H1 (cell line): ENCODE measurements at regions not wholly inside any gene's neighbourhood (a gene's known extent, or its start where the extent isn't known, plus 50 kb on each side); places are given as distances from the start of the nearest gene placed in this dataset.

Source experiments
- CEBPB ChIP-seq: IDR thresholded peaks from 2 replicates; pipeline ENCODE4 v1.6.1; 2012; ENCODE audit warnings: low read depth, low read length
- EGR1 ChIP-seq: IDR thresholded peaks from 2 replicates; pipeline ENCODE4 v1.6.1; 2011; ENCODE audit warnings: low read depth, low read length, borderline replicate concordance
- EP300 ChIP-seq, 2 experiments: IDR thresholded peaks; 1 replicate in 1 of 2; 2 replicates in 1 of 2; pipeline ENCODE4 v1.6.1; 2011 to 2012; ENCODE audit warnings: low read depth in 2 of 2, low read length in 2 of 2, mild to moderate bottlenecking in 2 of 2, borderline replicate concordance in 1 of 2, inconsistent platforms in 1 of 2, moderate library complexity in 1 of 2
- EZH2 ChIP-seq: fragments of 200-600 bp; sonication (generic); IDR thresholded peaks from 2 replicates; pipeline ENCODE4 v1.7.1; 2012; ENCODE audit warnings: low read depth, mild to moderate bottlenecking, moderate library complexity, low read length, inconsistent platforms; ENCODE audit not compliant: severe bottlenecking
- GABPA ChIP-seq: IDR thresholded peaks from 2 replicates; pipeline ENCODE4 v1.6.1; 2011; ENCODE audit warnings: mild to moderate bottlenecking, low read length, moderate library complexity, borderline replicate concordance; ENCODE audit not compliant: insufficient read depth
- HDAC2 ChIP-seq, 2 experiments: fragments of 300-600 bp in 1 of 2; sonication (generic) in 1 of 2; IDR thresholded peaks; 2 replicates each; pipeline ENCODE4 v1.6.1; 2011 to 2012; ENCODE audit warnings: low read depth in 2 of 2, low read length in 2 of 2, mild to moderate bottlenecking in 2 of 2, moderate library complexity in 2 of 2, borderline replicate concordance in 1 of 2, inconsistent platforms in 1 of 2
- MAFK ChIP-seq: IDR thresholded peaks from 2 replicates; pipeline ENCODE4 v1.6.1; 2012; ENCODE audit warnings: low read depth, mild to moderate bottlenecking, improper control_type of control experiment, low read length
- NRF1 ChIP-seq: IDR thresholded peaks from 2 replicates; pipeline ENCODE4 v1.6.1; 2011; ENCODE audit warnings: mild to moderate bottlenecking, low read depth, low read length, improper control_type of control experiment
- POLR2A ChIP-seq, 2 experiments: IDR thresholded peaks; 1 replicate in 1 of 2; 2 replicates in 1 of 2; pipeline ENCODE4 v1.6.1; 2011; ENCODE audit warnings: low read depth in 2 of 2, low read length in 2 of 2, mild to moderate bottlenecking in 2 of 2; ENCODE audit errors: control extremely low read depth in 1 of 2
- POLR2AphosphoS5 ChIP-seq: IDR thresholded peaks from 2 replicates; pipeline ENCODE4 v1.6.1; 2011; ENCODE audit warnings: low read depth, low read length
- TAF1 ChIP-seq: IDR thresholded peaks from 2 replicates; pipeline ENCODE4 v1.6.1; 2011; ENCODE audit warnings: mild to moderate bottlenecking, low read depth, low read length
- TAF7 ChIP-seq: optimal IDR thresholded peaks from 2 replicates; pipeline ENCODE3; 2011; ENCODE audit warnings: low read depth, mild to moderate bottlenecking, inconsistent platforms, low read length, moderate library complexity, borderline replicate concordance
- TF ChIP-seq, protein P1 (sequence below), 3 experiments: IDR thresholded peaks; 1 replicate in 2 of 3; 2 replicates in 1 of 3; pipeline versions ENCODE4 v1.5.1 to v1.6.1; 2011; ENCODE audit warnings: low read length in 3 of 3, mild to moderate bottlenecking in 3 of 3, inconsistent platforms in 2 of 3, low read depth in 1 of 3, moderate library complexity in 1 of 3; ENCODE audit not compliant: insufficient read depth in 1 of 3; ENCODE audit errors: control extremely low read depth in 1 of 3

DNA sequence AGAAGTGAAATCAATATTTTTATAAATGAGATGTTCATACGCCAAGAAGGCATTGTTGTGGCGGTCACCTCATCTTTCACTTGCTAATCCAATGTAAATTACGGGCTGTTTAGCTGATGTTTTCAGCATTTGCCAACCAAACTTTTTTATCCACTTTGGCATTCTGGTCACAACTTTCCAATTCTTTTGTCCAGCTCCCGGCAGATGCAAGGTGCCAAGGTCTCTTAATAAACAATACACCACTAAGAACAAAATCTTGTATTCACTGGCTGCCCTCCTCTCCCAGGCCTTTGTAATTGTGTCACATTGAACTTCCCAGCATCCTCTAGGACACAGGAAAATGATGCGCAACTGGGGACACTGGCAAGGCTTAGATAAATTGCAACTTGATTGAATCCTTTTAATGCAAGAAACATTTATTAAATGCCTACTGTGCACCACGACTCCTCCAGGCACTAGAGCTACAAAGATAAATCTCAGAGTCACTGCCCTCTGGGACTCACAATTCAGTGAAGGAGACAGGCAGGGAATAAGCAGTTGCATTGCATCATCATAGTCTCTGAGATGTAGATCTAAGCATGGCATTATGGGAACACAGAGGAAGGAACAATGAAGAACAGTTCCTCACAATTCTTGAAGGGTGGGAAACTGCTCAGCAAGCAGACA, 165.4 kb upstream of the C16orf82 start:
- TF ChIP-seq TAF1, result no peak
- TF ChIP-seq, protein P1, sequence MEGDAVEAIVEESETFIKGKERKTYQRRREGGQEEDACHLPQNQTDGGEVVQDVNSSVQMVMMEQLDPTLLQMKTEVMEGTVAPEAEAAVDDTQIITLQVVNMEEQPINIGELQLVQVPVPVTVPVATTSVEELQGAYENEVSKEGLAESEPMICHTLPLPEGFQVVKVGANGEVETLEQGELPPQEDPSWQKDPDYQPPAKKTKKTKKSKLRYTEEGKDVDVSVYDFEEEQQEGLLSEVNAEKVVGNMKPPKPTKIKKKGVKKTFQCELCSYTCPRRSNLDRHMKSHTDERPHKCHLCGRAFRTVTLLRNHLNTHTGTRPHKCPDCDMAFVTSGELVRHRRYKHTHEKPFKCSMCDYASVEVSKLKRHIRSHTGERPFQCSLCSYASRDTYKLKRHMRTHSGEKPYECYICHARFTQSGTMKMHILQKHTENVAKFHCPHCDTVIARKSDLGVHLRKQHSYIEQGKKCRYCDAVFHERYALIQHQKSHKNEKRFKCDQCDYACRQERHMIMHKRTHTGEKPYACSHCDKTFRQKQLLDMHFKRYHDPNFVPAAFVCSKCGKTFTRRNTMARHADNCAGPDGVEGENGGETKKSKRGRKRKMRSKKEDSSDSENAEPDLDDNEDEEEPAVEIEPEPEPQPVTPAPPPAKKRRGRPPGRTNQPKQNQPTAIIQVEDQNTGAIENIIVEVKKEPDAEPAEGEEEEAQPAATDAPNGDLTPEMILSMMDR (IDR thresholded peaks at IDR 0.05; ENCODE audit: control extremely low read depth in 1 of 3, insufficient read depth in 1 of 3, low read depth in 1 of 3, low read length in 3 of 3), result no peak
- no peak for TF ChIP-seq TAF7
- TF ChIP-seq EP300 (IDR thresholded peaks at IDR 0.05; ENCODE audit: borderline replicate concordance in 1 of 2, low read depth in 2 of 2, low read length in 2 of 2), result no peak
- no peak for TF ChIP-seq GABPA
- TF ChIP-seq POLR2A (IDR thresholded peaks at IDR 0.05; ENCODE audit: control extremely low read depth in 1 of 2, low read depth in 2 of 2, low read length in 2 of 2), result no peak
- no peak for TF ChIP-seq NRF1
- no peak for TF ChIP-seq CEBPB
- TF ChIP-seq MAFK, result no peak
- TF ChIP-seq POLR2AphosphoS5, result no peak
- no peak for TF ChIP-seq HDAC2 (IDR thresholded peaks at IDR 0.05; ENCODE audit: borderline replicate concordance in 1 of 2, low read depth in 2 of 2, low read length in 2 of 2)
- no peak for TF ChIP-seq EGR1
- TF ChIP-seq EZH2, result no peak
